HepG2 (cell line): ENCODE measurements at regions not wholly inside any gene's neighbourhood (a gene's known extent, or its start where the extent isn't known, plus 50 kb on each side); places are given as distances from the start of the nearest gene placed in this dataset.

Source experiments
- ATAC-seq: fragments of 200-7000 bp; cut with Tn5 transposase; 3 replicates; pipeline ENCODE4 v1.9.1; 2020; ENCODE audit warnings: mild to moderate bottlenecking, moderate library complexity
- BruUV-seq: library from RNA; stranded (reverse); fragments of 400-500 nt; replicated peaks from 2 replicates; lab custom pipeline; 2021; lab: Mats Ljungman, UMichigan
- CTCF ChIA-PET: fragments of 300-600 bp; formaldehyde crosslinking; extraction: SDS; loops from one replicate; lab custom pipeline; 2021; ENCODE audit warnings: low total read pairs, inconsistent platforms, low intra/inter-chr PET ratio; lab: Yijun Ruan, JAX
- POLR2A ChIA-PET: fragments of 350-600 bp; sonication (Branson Sonifier 250); formaldehyde crosslinking; loops from one replicate; lab custom pipeline; 2020; ENCODE audit warnings: antibody characterized with exemption, inconsistent platforms; lab: Yijun Ruan, JAX
- DNase-seq: peaks from one replicate; pipeline ENCODE4 v3.0.0-alpha.2; 2015; ENCODE audit warnings: low spot score
- FAIRE-seq: peaks from 3 replicates; lab custom pipeline; 2011; peaks lifted over from hg19 to GRCh38; lab: Jason Lieb, UNC
- H2AFZ ChIP-seq: one replicate; pipeline ENCODE4 v1.6.1; 2011; ENCODE audit warnings: low read length, inconsistent platforms
- H3K27ac ChIP-seq: fragments of 300-600 bp; 3 replicates; pipeline ENCODE4 v1.8.0; 2011; ENCODE audit warnings: mixed run types, mild to moderate bottlenecking, mixed read lengths, low read length, inconsistent platforms; ENCODE audit not compliant: insufficient read depth; ENCODE audit errors: extremely low read length
- H3K27me3 ChIP-seq, 2 experiments: fragments of 200-600 bp in 1 of 2; 2 replicates in 1 of 2; 3 replicates in 1 of 2; pipeline versions ENCODE4 v1.6.0 to v1.8.0; 2011; ENCODE audit warnings: low read length in 2 of 2, mild to moderate bottlenecking in 2 of 2, moderate library complexity in 2 of 2, inconsistent platforms in 1 of 2; ENCODE audit not compliant: insufficient read depth in 2 of 2, control insufficient read depth in 1 of 2
- H3K36me3 ChIP-seq, 2 experiments: fragments of 200-600 bp in 1 of 2; replicated peaks in 1 of 2; 2 replicates in 1 of 2; 3 replicates in 1 of 2; pipeline versions ENCODE4 v1.5.1 to v1.8.0; 2011; ENCODE audit warnings: low read length in 2 of 2, inconsistent platforms in 1 of 2; ENCODE audit not compliant: insufficient read depth in 2 of 2, control insufficient read depth in 1 of 2
- H3K4me1 ChIP-seq: 2 replicates; pipeline ENCODE4 v1.5.1; 2012; ENCODE audit warnings: low read length, inconsistent platforms; ENCODE audit not compliant: insufficient read depth
- H3K4me2 ChIP-seq: 2 replicates; pipeline ENCODE4 v1.6.0; 2011; ENCODE audit warnings: low read depth, low read length, inconsistent platforms
- H3K4me3 ChIP-seq, 3 experiments: fragments of 200-600 bp in 1 of 3; sonication (generic), shearing (Covaris generic) in 1 of 3; replicated peaks in 1 of 3; 2 replicates each; pipeline ENCODE4 v1.5.1; 2011 to 2016; ENCODE audit warnings: low read length in 3 of 3, inconsistent platforms in 2 of 3, low read depth in 2 of 3, mild to moderate bottlenecking in 2 of 3, control low read depth in 1 of 3, mixed read lengths in 1 of 3; ENCODE audit not compliant: insufficient read depth in 1 of 3
- H3K79me2 ChIP-seq: one replicate; pipeline ENCODE4 v1.6.1; 2011; ENCODE audit warnings: low read length, inconsistent platforms; ENCODE audit not compliant: insufficient read depth
- H3K9ac ChIP-seq: 2 replicates; pipeline ENCODE4 v1.6.0; 2011; ENCODE audit warnings: mild to moderate bottlenecking, low read depth, low read length, inconsistent platforms; ENCODE audit not compliant: insufficient read depth
- H3K9me3 ChIP-seq: 2 replicates; pipeline ENCODE4 v1.5.1; 2012; ENCODE audit warnings: mild to moderate bottlenecking, low read length
- H4K20me1 ChIP-seq: 2 replicates; pipeline ENCODE4 v1.6.0; 2011; ENCODE audit warnings: inconsistent platforms, mild to moderate bottlenecking, low read length, moderate library complexity; ENCODE audit not compliant: insufficient read depth
- AKNA ChIP-seq: sonication (generic); formaldehyde crosslinking; IDR thresholded peaks from 2 replicates; pipeline ENCODE4 v1.4.0; 2020; ENCODE audit warnings: missing genetic modification reagents, borderline replicate concordance
- CENPT ChIP-seq: sonication (generic); formaldehyde crosslinking; IDR thresholded peaks from 2 replicates; pipeline ENCODE4 v1.8.0; 2022; ENCODE audit warnings: low read depth, mild to moderate bottlenecking, moderate library complexity, missing genetic modification reagents
- CTCF ChIP-seq: sonication (generic); formaldehyde crosslinking; IDR thresholded peaks from 2 replicates; pipeline ENCODE4 v1.5.0; 2020; ENCODE audit warnings: mild to moderate bottlenecking, missing genetic modification reagents, moderate library complexity
- ELF4 ChIP-seq: sonication (generic); formaldehyde crosslinking; IDR thresholded peaks from 2 replicates; pipeline ENCODE4 v1.5.0; 2020; ENCODE audit warnings: missing genetic modification reagents, mild to moderate bottlenecking, moderate library complexity, borderline replicate concordance
- MAFG ChIP-seq: sonication (generic); formaldehyde crosslinking; IDR thresholded peaks from 2 replicates; pipeline ENCODE4 v1.5.1; 2020; ENCODE audit warnings: mild to moderate bottlenecking, missing genetic modification reagents
- SALL1 ChIP-seq: sonication (generic); formaldehyde crosslinking; IDR thresholded peaks from 2 replicates; pipeline ENCODE4 v1.8.0; 2022; ENCODE audit warnings: mild to moderate bottlenecking, missing genetic modification reagents
- SMC3 ChIP-seq: IDR thresholded peaks from 2 replicates; pipeline ENCODE4 v1.6.1; 2011; ENCODE audit warnings: low read length, improper control_type of control experiment
- STAG1 ChIP-seq: sonication (generic); formaldehyde crosslinking; IDR thresholded peaks from 2 replicates; pipeline ENCODE4 v1.4.0; 2020; ENCODE audit warnings: missing genetic modification reagents
- THAP8 ChIP-seq: sonication (generic); formaldehyde crosslinking; IDR thresholded peaks from 2 replicates; pipeline ENCODE4 v1.5.1; 2020; ENCODE audit warnings: missing genetic modification reagents, mild to moderate bottlenecking, borderline replicate concordance
- ZFP1 ChIP-seq: IDR thresholded peaks from 2 replicates; pipeline ENCODE4 v1.6.1; 2016
- ZNF781 ChIP-seq: sonication (generic); formaldehyde crosslinking; IDR thresholded peaks from 2 replicates; pipeline ENCODE4 v1.5.1; 2020; ENCODE audit warnings: borderline replicate concordance, mild to moderate bottlenecking, missing genetic modification reagents; ENCODE audit errors: not compliant biosample characterization
- ZSCAN9 ChIP-seq: IDR thresholded peaks from 2 replicates; pipeline ENCODE4 v1.6.1; 2016; ENCODE audit warnings: borderline replicate concordance
- WGBS: methylation state at CpG from one replicate; pipeline ENCODE4 v1.1.6; 2017; ENCODE audit warnings: low lambda C conversion rate; 5-methylcytosine and 5-hydroxymethylcytosine counted together
- in situ Hi-C: cut with HindIII; loops from 2 replicates; pipeline ENCODE4 v1.10.0; 2017; ENCODE audit warnings: low pct_unique_long_range_greater_than_20kb; ENCODE audit not compliant: extremely low pct_ligation_motif_present
- intact Hi-C: fragments of 100-400 bp; cut with micrococcal nuclease; formaldehyde crosslinking; loops from one replicate; pipeline ENCODE4 v1.10.0; 2022; ENCODE audit not compliant: unreplicated experiment

- TF ChIP-seq THAP8 (CRISPR knock-in tag) (no peak), ZSCAN9 (CRISPR knock-in tag) (no peak), ELF4 (no peak), MAFG (CRISPR knock-in tag) (no peak), ZFP1 (CRISPR knock-in tag) (no peak), ZNF781 (CRISPR knock-in tag) (no peak), CENPT (CRISPR knock-in tag) (no peak)
These were observed 68.2 kb upstream of the WSCD2 start (continued) for GRCh38 chr12:108060903-108061302.

GRCh38 chr12:108063192-108063591 lies 65.9 kb upstream of the WSCD2 start:
- ATAC-seq (no peak), FAIRE-seq (no peak), DNase-seq (peak; percentile 13)
- BruUV-seq = no TSS peak
- Histone ChIP-seq H3K79me2 (no peaks in the 10 kb centered on the region), H3K36me3 (no peaks in the 10 kb centered on the region), H3K27ac (no peak overlapping the region), H3K4me2 (no peak overlapping the region), H3K4me1 (0 out of 2 replicates have a peak, but pooled peaks cover 5% of the 10 kb centered on the region), H4K20me1 (no peaks in the 10 kb centered on the region), H3K27me3 (no peaks in the 10 kb centered on the region; a peak in 1 of 5 replicates), H3K4me3 (no peak overlapping the region), H3K9me3 (no peaks in the 10 kb centered on the region), H2AFZ (no peak overlapping the region), H3K9ac (no peak overlapping the region)
- TF ChIP-seq SALL1 (CRISPR knock-in tag) (no peak), SMC3 (peak; percentile 29; the same call in 1 of the 2 replicates), STAG1 (peak; percentile 58), CTCF (CRISPR knock-in tag) (peak; percentile 61), AKNA (CRISPR knock-in tag) (no peak)
- CTCF ChIA-PET = interaction anchor here (1.3 to 1.6 kb wide), 2 partner anchors 131 to 394 kb away, joined by 6 read pairs; no protein-coding TSS in a partner anchor
- in situ Hi-C loops = no loop called here
- intact Hi-C loops = no loop called here
- POLR2A ChIA-PET = no interaction called here
- 1% methylated on average over 3 of the region's 3 CpGs for WGBS
